ENCODE measurements at regions not wholly inside any gene's neighbourhood (a gene's known extent, or its start where the extent isn't known, plus 50 kb on each side); places are given as distances from the start of the nearest gene placed in this dataset.

DNA sequence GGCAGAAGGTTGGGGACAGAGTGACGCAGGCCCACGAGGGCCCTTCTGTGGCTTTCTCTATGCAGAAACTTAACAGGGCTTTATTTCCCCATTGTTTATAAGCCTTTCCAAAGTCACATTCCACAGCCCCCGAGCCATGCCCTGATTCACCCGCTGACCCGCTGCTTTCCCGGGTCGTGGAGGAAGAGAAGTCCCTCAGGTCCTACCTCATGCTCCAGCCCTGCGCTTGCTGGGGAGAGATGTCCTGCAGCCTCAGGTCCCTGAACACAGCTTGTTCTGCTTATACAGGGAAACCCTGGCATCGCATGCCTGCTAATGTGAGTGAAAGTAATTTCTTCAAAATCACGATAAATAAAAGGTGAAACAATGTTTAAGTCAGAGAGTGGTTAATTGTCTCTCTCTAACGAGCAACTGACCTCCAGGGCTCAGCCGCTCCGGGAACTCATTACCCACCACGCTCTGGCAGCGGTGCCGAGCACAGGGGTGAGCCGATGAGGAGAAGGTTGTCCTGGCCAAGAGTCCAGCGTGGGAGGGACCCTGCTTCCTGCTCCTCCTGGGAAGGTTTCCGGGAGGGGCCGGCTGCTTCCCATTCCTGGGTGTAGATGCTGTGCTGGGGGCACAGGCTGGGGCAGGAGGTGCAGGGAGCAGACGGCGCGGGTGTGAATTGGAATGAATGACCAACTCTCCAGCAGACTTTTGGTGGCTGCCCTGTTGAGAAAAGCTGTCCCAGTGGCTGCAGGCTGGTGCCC, 595.2 kb downstream of the BRD1 start:
- ATAC-seq (ENCODE audit: low read depth) (no peak), DNase-seq (no peak)
- ChIA-PET POLR2A (ENCODE audit: unreplicated experiment) (no interaction called here), CTCF (no interaction called here)
- in situ Hi-C loops (cut with MboI; ENCODE audit: low sequenced_read_pairs), result no loop called here
- Histone ChIP-seq H2BK15ac (ENCODE audit: low read depth, low read length) (no peak overlapping the region), H4K91ac (ENCODE audit: insufficient read depth, low read depth, low read length) (no peak overlapping the region), H3K18ac (ENCODE audit: low read depth, low read length) (no peak overlapping the region), H3K27me3 (ENCODE audit: control insufficient read depth, insufficient read depth, low read length) (no peaks in the 10 kb centered on the region), H2AK5ac (ENCODE audit: low read depth, low read length) (no peak overlapping the region), H3K27ac (ENCODE audit: insufficient read depth, low read length) (no peak overlapping the region), H2BK20ac (ENCODE audit: low read depth, low read length) (no peak overlapping the region), H3K14ac (replicated peaks; ENCODE audit: low read depth, low read length) (no peak overlapping the region), H3K9me3 (ENCODE audit: control insufficient read depth, insufficient read depth, low read length) (peaks cover 57% of the 10 kb centered on the region), H3K4me2 (ENCODE audit: low read depth, low read length) (no peak overlapping the region), H3K9me1 (ENCODE audit: insufficient read depth, low read length) (no peaks in the 10 kb centered on the region), H3K23ac (ENCODE audit: low read depth, low read length) (no peak overlapping the region), H3K79me1 (ENCODE audit: low read depth in 1 of 2, low read length in 2 of 2) (no peaks in the 10 kb centered on the region), H3K4me1 (ENCODE audit: control insufficient read depth, insufficient read depth, low read length) (no peaks in the 10 kb centered on the region), H3K4ac (ENCODE audit: low read depth, low read length) (no peak overlapping the region), H3K56ac (ENCODE audit: extremely low read depth, insufficient read depth, low read length) (no peak overlapping the region), H3K9ac (ENCODE audit: low read depth, low read length) (no peak overlapping the region), H2BK120ac (ENCODE audit: low read depth, low read length) (no peak overlapping the region), H3K4me3 (ENCODE audit: insufficient read depth, low read depth, low read length) (no peak overlapping the region), H4K20me1 (ENCODE audit: insufficient read depth, low read length) (no peaks in the 10 kb centered on the region), H4K5ac (ENCODE audit: low read depth, low read length) (no peak overlapping the region), H4K8ac (ENCODE audit: low read depth in 2 of 2, low read length in 2 of 2) (no peak overlapping the region), H2AFZ (replicated peaks; ENCODE audit: low read length, poor library complexity) (no peak overlapping the region), H2BK5ac (ENCODE audit: low read depth, low read length, poor library complexity, severe bottlenecking) (no peak overlapping the region), H3K36me3 (ENCODE audit: control insufficient read depth, insufficient read depth, low read length) (no peaks in the 10 kb centered on the region), H2AK9ac (replicated peaks; ENCODE audit: low read depth, low read length, poor library complexity) (no peak overlapping the region)
- dilution Hi-C loops (cut with HindIII; ENCODE audit: low sequenced_read_pairs, unreplicated experiment), result no loop called here
- intact Hi-C loops (cut with micrococcal nuclease), result no loop called here
- BruUV-seq (replicated peaks), result no TSS peak
- TF ChIP-seq FOS (IDR thresholded peaks at IDR 0.05; ENCODE audit: low read depth, low read length) (no peak), CEBPB (IDR thresholded peaks at IDR 0.05; ENCODE audit: low read depth, low read length) (no peak), RFX5 (IDR thresholded peaks at IDR 0.05; ENCODE audit: low read depth, low read length) (no peak), POLR2A (IDR thresholded peaks at IDR 0.05; ENCODE audit: low read depth, low read length) (no peak), CHD1 (IDR thresholded peaks at IDR 0.05; ENCODE audit: low read depth, low read length) (no peak), MAFK (IDR thresholded peaks at IDR 0.05; ENCODE audit: low read depth, low read length) (no peak), BHLHE40 (IDR thresholded peaks at IDR 0.05; ENCODE audit: low read depth, low read length) (no peak), RAD21 (IDR thresholded peaks at IDR 0.05; ENCODE audit: low read length) (no peak)
- TF ChIP-seq, protein P1, sequence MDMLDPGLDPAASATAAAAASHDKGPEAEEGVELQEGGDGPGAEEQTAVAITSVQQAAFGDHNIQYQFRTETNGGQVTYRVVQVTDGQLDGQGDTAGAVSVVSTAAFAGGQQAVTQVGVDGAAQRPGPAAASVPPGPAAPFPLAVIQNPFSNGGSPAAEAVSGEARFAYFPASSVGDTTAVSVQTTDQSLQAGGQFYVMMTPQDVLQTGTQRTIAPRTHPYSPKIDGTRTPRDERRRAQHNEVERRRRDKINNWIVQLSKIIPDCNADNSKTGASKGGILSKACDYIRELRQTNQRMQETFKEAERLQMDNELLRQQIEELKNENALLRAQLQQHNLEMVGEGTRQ (IDR thresholded peaks at IDR 0.05; ENCODE audit: low read depth, low read length), result no peak
- TF ChIP-seq, protein P2, sequence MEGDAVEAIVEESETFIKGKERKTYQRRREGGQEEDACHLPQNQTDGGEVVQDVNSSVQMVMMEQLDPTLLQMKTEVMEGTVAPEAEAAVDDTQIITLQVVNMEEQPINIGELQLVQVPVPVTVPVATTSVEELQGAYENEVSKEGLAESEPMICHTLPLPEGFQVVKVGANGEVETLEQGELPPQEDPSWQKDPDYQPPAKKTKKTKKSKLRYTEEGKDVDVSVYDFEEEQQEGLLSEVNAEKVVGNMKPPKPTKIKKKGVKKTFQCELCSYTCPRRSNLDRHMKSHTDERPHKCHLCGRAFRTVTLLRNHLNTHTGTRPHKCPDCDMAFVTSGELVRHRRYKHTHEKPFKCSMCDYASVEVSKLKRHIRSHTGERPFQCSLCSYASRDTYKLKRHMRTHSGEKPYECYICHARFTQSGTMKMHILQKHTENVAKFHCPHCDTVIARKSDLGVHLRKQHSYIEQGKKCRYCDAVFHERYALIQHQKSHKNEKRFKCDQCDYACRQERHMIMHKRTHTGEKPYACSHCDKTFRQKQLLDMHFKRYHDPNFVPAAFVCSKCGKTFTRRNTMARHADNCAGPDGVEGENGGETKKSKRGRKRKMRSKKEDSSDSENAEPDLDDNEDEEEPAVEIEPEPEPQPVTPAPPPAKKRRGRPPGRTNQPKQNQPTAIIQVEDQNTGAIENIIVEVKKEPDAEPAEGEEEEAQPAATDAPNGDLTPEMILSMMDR (conservative IDR thresholded peaks at IDR 0.05; ENCODE audit: low read depth, low read length), result no peak
- 55% methylated on average over 2 of the region's 23 CpGs; no CpG with 5 or more reads in 1 of the 2 experiments for WGBS, 2 experiments (ENCODE audit: extremely low coverage in 2 of 2, insufficient read length in 1 of 2)

Measured in IMR-90 (cell line).